B cell (primary cell): ENCODE measurements at regions not wholly inside any gene's neighbourhood (a gene's known extent, or its start where the extent isn't known, plus 50 kb on each side); places are given as distances from the start of the nearest gene placed in this dataset.

ENCODE experiments used
- ATAC-seq: fragments of 200-7000 bp; cut with Tn5 transposase; one replicate; pipeline ENCODE4 v1.10.0; 2021; ENCODE audit warnings: low read depth, mild to moderate bottlenecking, moderate number of reproducible peaks, moderate library complexity
- CTCF ChIA-PET: fragments of 350-600 bp; sonication (Branson Sonifier 250); formaldehyde crosslinking; loops from one replicate; lab custom pipeline; 2021; ENCODE audit warnings: antibody characterized with exemption, inconsistent platforms; lab: Charles Lee
- POLR2A ChIA-PET: fragments of 350-600 bp; sonication (Branson Sonifier 250); formaldehyde crosslinking; loops from one replicate; lab custom pipeline; 2021; ENCODE audit warnings: antibody characterized with exemption; lab: Charles Lee
- DNase-seq: peaks from one replicate; pipeline ENCODE4 v3.0.0; 2013
- H2AFZ ChIP-seq: 2 replicates; pipeline ENCODE4 v1.6.1; 2012; ENCODE audit warnings: mild to moderate bottlenecking, low read depth, low read length; ENCODE audit not compliant: insufficient read depth, poor library complexity, severe bottlenecking
- H3K27ac ChIP-seq, 2 donors: 1 replicate in 1 of 2; 2 replicates in 1 of 2; pipeline ENCODE4 v1.5.1; 2012 to 2013; ENCODE audit warnings: low read length in 2 of 2, mild to moderate bottlenecking in 2 of 2, moderate library complexity in 1 of 2
- H3K27me3 ChIP-seq, 4 experiments: fragments of 200-600 bp in 1 of 4; sonication (generic) in 1 of 4; replicated peaks in 1 of 4; 1 replicate in 2 of 4; 2 replicates in 2 of 4; pipeline versions ENCODE4 v1.6.1 to v1.7.0; 2013 to 2016; ENCODE audit warnings: low read length in 3 of 4, mild to moderate bottlenecking in 2 of 4, mixed read lengths in 1 of 4, moderate library complexity in 1 of 4; ENCODE audit not compliant: insufficient read depth in 4 of 4, control insufficient read depth in 3 of 4; ENCODE audit errors: control extremely low read depth in 1 of 4
- H3K36me3 ChIP-seq, 2 experiments: replicated peaks in 1 of 2; 1 replicate in 1 of 2; 2 replicates in 1 of 2; pipeline versions ENCODE4 v1.6.1 to v1.7.1; 2013; ENCODE audit warnings: low read length in 1 of 2; ENCODE audit not compliant: insufficient read depth in 2 of 2, control insufficient read depth in 1 of 2; ENCODE audit errors: control extremely low read depth in 1 of 2, extremely low read depth in 1 of 2
- H3K4me1 ChIP-seq, 2 donors: fragments of 200-600 bp in 1 of 2; sonication (generic) in 1 of 2; 1 replicate in 1 of 2; 2 replicates in 1 of 2; pipeline versions ENCODE4 v1.5.1 to v1.6.1; 2013 to 2017; ENCODE audit warnings: low read length in 2 of 2; ENCODE audit not compliant: control insufficient read depth in 2 of 2, insufficient read depth in 2 of 2
- H3K4me2 ChIP-seq: replicated peaks from 2 replicates; pipeline ENCODE3; 2012; ENCODE audit warnings: mild to moderate bottlenecking, low read depth, low read length; ENCODE audit not compliant: poor library complexity, severe bottlenecking
- H3K4me3 ChIP-seq, 5 experiments: fragments of 200-600 bp in 1 of 5; sonication (generic) in 1 of 5; 1 replicate in 3 of 5; 2 replicates in 2 of 5; pipeline versions ENCODE4 v1.5.1 to v1.7.0; 2011 to 2016; ENCODE audit warnings: low read length in 4 of 5, mild to moderate bottlenecking in 4 of 5, low read depth in 2 of 5, control low read depth in 1 of 5, moderate library complexity in 1 of 5; ENCODE audit not compliant: insufficient read depth in 1 of 5; ENCODE audit errors: control extremely low read depth in 1 of 5, extremely low read depth in 1 of 5
- H3K79me2 ChIP-seq: fragments of 200-600 bp; sonication (generic); one replicate; pipeline ENCODE4 v1.6.0; 2016; ENCODE audit warnings: low read length; ENCODE audit not compliant: control insufficient read depth, insufficient read depth
- H3K9ac ChIP-seq: fragments of 200-600 bp; sonication (generic); 2 replicates; pipeline ENCODE4 v1.6.1; 2017; ENCODE audit warnings: mild to moderate bottlenecking, low read length, moderate library complexity
- H3K9me3 ChIP-seq, 3 donors: one replicate each; pipeline versions ENCODE4 v1.6.1 to v1.7.1; 2013; ENCODE audit warnings: low read length in 2 of 3; ENCODE audit not compliant: control insufficient read depth in 2 of 3, insufficient read depth in 1 of 3; ENCODE audit errors: control extremely low read depth in 1 of 3
- H4K20me1 ChIP-seq: 2 replicates; pipeline ENCODE4 v1.6.0; 2012; ENCODE audit warnings: mild to moderate bottlenecking, low read length; ENCODE audit not compliant: insufficient read depth, control insufficient read depth, poor library complexity, severe bottlenecking
- H3K27ac Mint-ChIP-seq: one replicate; pipeline ENCODE4 v1.8.0; 2021; ENCODE audit warnings: mixed read lengths
- H3K27me3 Mint-ChIP-seq: one replicate; pipeline ENCODE4 v1.8.0; 2021; ENCODE audit warnings: mixed read lengths
- H3K4me1 Mint-ChIP-seq: one replicate; pipeline ENCODE4 v1.8.0; 2021; ENCODE audit warnings: mixed read lengths
- H3K4me3 Mint-ChIP-seq: one replicate; pipeline ENCODE4 v1.8.0; 2021; ENCODE audit warnings: mixed read lengths
- H3K9me3 Mint-ChIP-seq: one replicate; pipeline ENCODE4 v1.8.0; 2022; ENCODE audit warnings: mixed read lengths; ENCODE audit not compliant: insufficient read depth
- EZH2 ChIP-seq: IDR thresholded peaks from 2 replicates; pipeline ENCODE4 v1.6.1; 2012; ENCODE audit warnings: borderline replicate concordance, low read depth, mild to moderate bottlenecking, moderate library complexity, low read length; ENCODE audit not compliant: insufficient read depth, poor library complexity, severe bottlenecking
- WGBS: methylation state at CpG from one replicate; pipeline ENCODE4 v1.1.5; 2013; ENCODE audit warnings: missing lambda C conversion rate; ENCODE audit not compliant: insufficient coverage; 5-methylcytosine and 5-hydroxymethylcytosine counted together
- intact Hi-C: fragments of 100-400 bp; cut with micrococcal nuclease; formaldehyde crosslinking; loops from one replicate; pipeline ENCODE4 v1.10.0; 2022
- TF ChIP-seq, protein P1 (sequence below): fragments of 200-600 bp; IDR thresholded peaks from one replicate; pipeline ENCODE4 v1.8.0; 2022; ENCODE audit warnings: antibody characterized with exemption, mild to moderate bottlenecking

DNA sequence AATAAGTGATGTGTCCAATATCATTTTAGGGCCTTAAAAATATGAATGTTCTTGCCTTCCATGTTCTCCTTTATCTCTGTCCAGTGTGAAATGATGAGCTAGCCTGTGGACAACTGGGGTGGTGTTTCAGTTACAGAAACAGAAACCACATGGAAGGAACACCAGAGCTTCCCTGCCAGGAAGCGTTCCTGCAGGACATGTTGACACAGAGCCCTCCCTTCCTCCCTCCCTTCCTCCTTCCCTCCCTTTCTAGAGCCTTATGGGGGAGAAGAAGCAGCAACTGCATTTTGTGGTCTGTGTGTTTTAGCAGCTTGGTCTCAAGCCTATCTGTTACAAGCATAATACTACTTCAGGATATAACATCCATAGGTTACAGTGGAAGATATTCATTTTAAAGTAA, 539.7 kb upstream of the NETO1 start:
- intact Hi-C loops = no loop called here
- no peaks in the 10 kb centered on the region for H3K9me3 Mint-ChIP-seq
- ATAC-seq = no peak

DNA sequence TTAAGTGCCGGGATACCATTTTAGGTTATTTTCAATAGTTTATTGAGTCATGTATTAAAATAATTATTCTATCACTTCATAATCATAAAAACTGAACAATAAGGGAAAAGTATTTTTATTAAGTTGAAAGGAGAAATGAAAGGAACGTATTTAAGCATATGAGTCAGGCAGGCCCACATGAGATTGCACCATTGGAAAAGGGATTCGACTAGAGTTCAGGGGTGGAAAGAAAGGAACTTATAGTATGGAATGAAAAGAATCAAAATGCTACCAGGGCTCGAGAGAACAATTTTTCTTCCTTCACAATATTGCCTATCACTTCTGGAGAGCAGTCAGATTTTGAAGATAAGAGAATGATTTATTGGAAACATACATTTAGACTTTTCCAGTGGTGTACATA, 516.5 kb upstream of the NETO1 start:
- intact Hi-C loops = no loop called here
- Mint-ChIP-seq H3K4me1 (no peaks in the 10 kb centered on the region), H3K4me3 (no peak overlapping the region), H3K27ac (no peak overlapping the region), H3K27me3 (no peaks in the 10 kb centered on the region), H3K9me3 (no peaks in the 10 kb centered on the region)
- Histone ChIP-seq H3K4me1 (no peaks in the 10 kb centered on the region), H3K4me2 (no peak overlapping the region), H3K27me3 (no peaks in the 10 kb centered on the region), H3K36me3 (no peaks in the 10 kb centered on the region), H3K9ac (no peak overlapping the region), H2AFZ (no peak overlapping the region), H3K79me2 (no peaks in the 10 kb centered on the region), H4K20me1 (no peaks in the 10 kb centered on the region), H3K9me3 (peaks cover 0 to 1% (median 0%) of the 10 kb centered on the region in 3 donors), H3K4me3 (no peak overlapping the region), H3K27ac (no peak overlapping the region)
- POLR2A ChIA-PET = no interaction called here
- CTCF ChIA-PET = no interaction called here
- no peak for ATAC-seq
- no peak for DNase-seq
- TF ChIP-seq EZH2 = no peak
- TF ChIP-seq, protein P1, sequence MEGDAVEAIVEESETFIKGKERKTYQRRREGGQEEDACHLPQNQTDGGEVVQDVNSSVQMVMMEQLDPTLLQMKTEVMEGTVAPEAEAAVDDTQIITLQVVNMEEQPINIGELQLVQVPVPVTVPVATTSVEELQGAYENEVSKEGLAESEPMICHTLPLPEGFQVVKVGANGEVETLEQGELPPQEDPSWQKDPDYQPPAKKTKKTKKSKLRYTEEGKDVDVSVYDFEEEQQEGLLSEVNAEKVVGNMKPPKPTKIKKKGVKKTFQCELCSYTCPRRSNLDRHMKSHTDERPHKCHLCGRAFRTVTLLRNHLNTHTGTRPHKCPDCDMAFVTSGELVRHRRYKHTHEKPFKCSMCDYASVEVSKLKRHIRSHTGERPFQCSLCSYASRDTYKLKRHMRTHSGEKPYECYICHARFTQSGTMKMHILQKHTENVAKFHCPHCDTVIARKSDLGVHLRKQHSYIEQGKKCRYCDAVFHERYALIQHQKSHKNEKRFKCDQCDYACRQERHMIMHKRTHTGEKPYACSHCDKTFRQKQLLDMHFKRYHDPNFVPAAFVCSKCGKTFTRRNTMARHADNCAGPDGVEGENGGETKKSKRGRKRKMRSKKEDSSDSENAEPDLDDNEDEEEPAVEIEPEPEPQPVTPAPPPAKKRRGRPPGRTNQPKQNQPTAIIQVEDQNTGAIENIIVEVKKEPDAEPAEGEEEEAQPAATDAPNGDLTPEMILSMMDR = no peak
- no CpG with 5 or more reads among the region's 4 CpGs for WGBS

More for the DNA sequence above, 539.7 kb upstream of the NETO1 start:
- H2AFZ ChIP-seq = no peak overlapping the region
- Mint-ChIP-seq H3K27me3 (no peaks in the 10 kb centered on the region), H3K4me1 (no peaks in the 10 kb centered on the region), H3K27ac (no peak overlapping the region), H3K4me3 (no peak overlapping the region)
- H3K4me1 ChIP-seq = no peaks in the 10 kb centered on the region
- no peaks in the 10 kb centered on the region for H3K79me2 ChIP-seq
- H3K4me3 ChIP-seq = no peak overlapping the region
- TF ChIP-seq, protein P1 = no peak
- TF ChIP-seq EZH2 = no peak
- no peaks in the 10 kb centered on the region for H3K36me3 ChIP-seq
- no peaks in the 10 kb centered on the region for H3K27me3 ChIP-seq
- no CpG with 5 or more reads among the region's 1 CpG for WGBS
- no peak overlapping the region for H3K9ac ChIP-seq
- ChIA-PET POLR2A (no interaction called here), CTCF (no interaction called here)
- no peaks in the 10 kb centered on the region for H3K9me3 ChIP-seq
- DNase-seq = no peak
- H4K20me1 ChIP-seq = no peaks in the 10 kb centered on the region
- no peak overlapping the region for H3K4me2 ChIP-seq
- no peak overlapping the region for H3K27ac ChIP-seq
